OCI-LY7 (cell line): ENCODE measurements at regions not wholly inside any gene's neighbourhood (a gene's known extent, or its start where the extent isn't known, plus 50 kb on each side); places are given as distances from the start of the nearest gene placed in this dataset.

Experiments used
- EZH2phosphoT487 ChIP-seq: fragments of 200-600 bp; sonication (generic); IDR thresholded peaks from 2 replicates; pipeline ENCODE4 v1.6.1; 2018; ENCODE audit warnings: low read depth, borderline replicate concordance, mild to moderate bottlenecking, mixed run types, antibody characterized with exemption, low read length, moderate library complexity, mixed read lengths
- TF ChIP-seq, protein P1 (sequence below): fragments of 200-600 bp; sonication (generic); conservative IDR thresholded peaks from 2 replicates; pipeline ENCODE4 v1.5.1; 2014; ENCODE audit warnings: mild to moderate bottlenecking, antibody characterized with exemption, low read length, moderate library complexity, mixed read lengths

GRCh38 chr10:85047170-85047834 lies 718.9 kb downstream of the CCSER2 start:
- TF ChIP-seq, protein P1, sequence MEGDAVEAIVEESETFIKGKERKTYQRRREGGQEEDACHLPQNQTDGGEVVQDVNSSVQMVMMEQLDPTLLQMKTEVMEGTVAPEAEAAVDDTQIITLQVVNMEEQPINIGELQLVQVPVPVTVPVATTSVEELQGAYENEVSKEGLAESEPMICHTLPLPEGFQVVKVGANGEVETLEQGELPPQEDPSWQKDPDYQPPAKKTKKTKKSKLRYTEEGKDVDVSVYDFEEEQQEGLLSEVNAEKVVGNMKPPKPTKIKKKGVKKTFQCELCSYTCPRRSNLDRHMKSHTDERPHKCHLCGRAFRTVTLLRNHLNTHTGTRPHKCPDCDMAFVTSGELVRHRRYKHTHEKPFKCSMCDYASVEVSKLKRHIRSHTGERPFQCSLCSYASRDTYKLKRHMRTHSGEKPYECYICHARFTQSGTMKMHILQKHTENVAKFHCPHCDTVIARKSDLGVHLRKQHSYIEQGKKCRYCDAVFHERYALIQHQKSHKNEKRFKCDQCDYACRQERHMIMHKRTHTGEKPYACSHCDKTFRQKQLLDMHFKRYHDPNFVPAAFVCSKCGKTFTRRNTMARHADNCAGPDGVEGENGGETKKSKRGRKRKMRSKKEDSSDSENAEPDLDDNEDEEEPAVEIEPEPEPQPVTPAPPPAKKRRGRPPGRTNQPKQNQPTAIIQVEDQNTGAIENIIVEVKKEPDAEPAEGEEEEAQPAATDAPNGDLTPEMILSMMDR = no peak
- TF ChIP-seq EZH2phosphoT487 = no peak
